PC-3 (cell line): ENCODE measurements at regions not wholly inside any gene's neighbourhood (a gene's known extent, or its start where the extent isn't known, plus 50 kb on each side); places are given as distances from the start of the nearest gene placed in this dataset.
"Not testable (repeated sequence)": the region's sequence is repeated elsewhere in the genome, so short reads cannot be mapped to it uniquely, and the experiment has no call there.

Experiments used
- ATAC-seq: fragments of 200-7000 bp; cut with Tn5 transposase; 2 replicates; pipeline ENCODE4 v1.9.1; 2020; ENCODE audit warnings: mild to moderate bottlenecking, moderate library complexity
- BruUV-seq: library from RNA; stranded (reverse); fragments of 400-500 nt; replicated peaks from 2 replicates; lab custom pipeline; 2021; lab: Mats Ljungman, UMichigan
- CTCF ChIA-PET: fragments of 300-600 bp; sonication (Branson Sonifier 250); formaldehyde crosslinking; loops from one replicate; lab custom pipeline; 2022; ENCODE audit warnings: antibody characterized with exemption; lab: Charles Lee
- POLR2A ChIA-PET: fragments of 300-600 bp; sonication (Branson Sonifier 250); formaldehyde crosslinking; loops from one replicate; lab custom pipeline; 2022; ENCODE audit warnings: antibody characterized with exemption; ENCODE audit not compliant: unreplicated experiment; lab: Charles Lee
- DNase-seq: peaks from one replicate; pipeline ENCODE4 v3.0.0-alpha.2; 2015
- H2AFZ ChIP-seq: fragments of 300-600 bp; sonication (generic); 2 replicates; pipeline ENCODE4 v1.6.0; 2016; ENCODE audit warnings: antibody characterized with exemption, low read length
- H3F3A ChIP-seq: fragments of 300-600 bp; sonication (generic); one replicate; pipeline ENCODE4 v1.6.0; 2017; ENCODE audit warnings: antibody characterized with exemption, low read length, control low read depth, mild to moderate bottlenecking; ENCODE audit not compliant: unreplicated experiment
- H3K27ac ChIP-seq: fragments of 300-600 bp; sonication (generic); 2 replicates; pipeline ENCODE4 v1.5.1; 2016; ENCODE audit warnings: mild to moderate bottlenecking, low read length
- H3K27me3 ChIP-seq: fragments of 300-600 bp; sonication (generic); 2 replicates; pipeline ENCODE4 v1.6.1; 2016; ENCODE audit warnings: low read length, mixed read lengths
- H3K36me3 ChIP-seq: fragments of 300-600 bp; sonication (generic); 2 replicates; pipeline ENCODE4 v1.6.1; 2016; ENCODE audit warnings: low read depth, mixed run types, low read length, mixed read lengths
- H3K4me1 ChIP-seq: fragments of 300-600 bp; sonication (generic); 2 replicates; pipeline ENCODE4 v1.5.1; 2016; ENCODE audit warnings: low read length; ENCODE audit not compliant: insufficient read depth
- H3K4me2 ChIP-seq: fragments of 300-600 bp; sonication (generic); 2 replicates; pipeline ENCODE4 v1.6.0; 2016; ENCODE audit warnings: low read length
- H3K4me3 ChIP-seq: fragments of 300-600 bp; sonication (generic); 2 replicates; pipeline ENCODE4 v1.5.1; 2016; ENCODE audit warnings: mild to moderate bottlenecking, low read length, mixed read lengths
- H3K79me2 ChIP-seq: fragments of 300-600 bp; sonication (generic); 2 replicates; pipeline ENCODE4 v1.6.1; 2017; ENCODE audit warnings: low read length, mixed read lengths
- H3K9ac ChIP-seq: fragments of 300-600 bp; sonication (generic); 2 replicates; pipeline ENCODE4 v1.6.0; 2016; ENCODE audit warnings: mild to moderate bottlenecking, low read length
- H3K9me2 ChIP-seq: fragments of 300-600 bp; sonication (generic); replicated peaks from 2 replicates; pipeline ENCODE4 v1.6.1; 2016; ENCODE audit warnings: mixed run types, low read length, mixed read lengths
- H3K9me3 ChIP-seq: fragments of 300-600 bp; sonication (generic); 2 replicates; pipeline ENCODE4 v1.6.1; 2016; ENCODE audit warnings: low read length, mixed read lengths
- H4K20me1 ChIP-seq: fragments of 300-600 bp; sonication (generic); 2 replicates; pipeline ENCODE4 v1.6.1; 2016; ENCODE audit warnings: low read length, mixed read lengths
- EZH2 ChIP-seq: fragments of 300-600 bp; sonication (generic); IDR thresholded peaks from one replicate; pipeline ENCODE4 v1.6.1; 2017; ENCODE audit warnings: antibody characterized with exemption, mild to moderate bottlenecking, low read length; ENCODE audit not compliant: unreplicated experiment
- EZH2phosphoT487 ChIP-seq: fragments of 300-600 bp; sonication (generic); IDR thresholded peaks from 2 replicates; pipeline ENCODE4 v1.6.1; 2018; ENCODE audit warnings: mild to moderate bottlenecking, antibody characterized with exemption, low read length, borderline replicate concordance
- intact Hi-C: fragments of 100-400 bp; cut with micrococcal nuclease; formaldehyde crosslinking; loops from 2 replicates; pipeline ENCODE4 v1.9.0; 2023
- TF ChIP-seq, protein P1 (sequence below): fragments of 300-600 bp; sonication (generic); conservative IDR thresholded peaks from 2 replicates; pipeline ENCODE4 v1.5.1; 2017; ENCODE audit warnings: antibody characterized with exemption, low read depth, mild to moderate bottlenecking, low read length

DNA sequence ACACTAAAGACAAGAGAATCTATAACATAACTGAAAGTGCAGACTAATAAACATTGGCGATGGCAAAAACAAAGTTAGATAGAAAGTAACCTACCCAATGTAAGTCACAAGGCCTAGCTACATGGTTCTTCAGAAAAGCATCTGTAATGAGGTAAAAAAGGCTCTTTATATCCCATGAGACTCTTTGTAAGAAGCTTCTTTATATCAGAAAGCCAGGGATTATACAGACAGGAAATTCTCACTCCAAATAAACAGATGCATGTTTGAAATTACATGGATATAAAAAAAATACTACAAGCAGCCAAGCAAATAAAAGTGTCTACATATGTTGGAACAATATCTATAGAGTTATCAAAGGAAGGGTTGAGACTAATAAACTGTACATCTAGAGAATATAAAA is 284.9 kb upstream of the NRSN1 start:
- no peak overlapping the region for H3K9ac ChIP-seq
- ChIA-PET CTCF (no interaction called here), POLR2A (no interaction called here)
- H3K79me2 ChIP-seq, result no peaks in the 10 kb centered on the region
- no peak overlapping the region for H2AFZ ChIP-seq
- no peak overlapping the region for H3K27ac ChIP-seq
- DNase-seq (no peak), ATAC-seq (no peak)
- H4K20me1 ChIP-seq, result no peaks in the 10 kb centered on the region
- no peak overlapping the region for H3K4me2 ChIP-seq
- no TSS peak for BruUV-seq
- no peaks in the 10 kb centered on the region for H3F3A ChIP-seq
- no peaks in the 10 kb centered on the region for H3K4me1 ChIP-seq
- intact Hi-C loops, result no loop called here
- peaks cover 9% of the 10 kb centered on the region; the same call in 1 of the 2 replicates for H3K27me3 ChIP-seq
- no peaks in the 10 kb centered on the region for H3K9me3 ChIP-seq
- H3K4me3 ChIP-seq, result no peak overlapping the region
- no peaks in the 10 kb centered on the region for H3K36me3 ChIP-seq
- TF ChIP-seq EZH2 (no peak), EZH2phosphoT487 (no peak)
- TF ChIP-seq, protein P1, sequence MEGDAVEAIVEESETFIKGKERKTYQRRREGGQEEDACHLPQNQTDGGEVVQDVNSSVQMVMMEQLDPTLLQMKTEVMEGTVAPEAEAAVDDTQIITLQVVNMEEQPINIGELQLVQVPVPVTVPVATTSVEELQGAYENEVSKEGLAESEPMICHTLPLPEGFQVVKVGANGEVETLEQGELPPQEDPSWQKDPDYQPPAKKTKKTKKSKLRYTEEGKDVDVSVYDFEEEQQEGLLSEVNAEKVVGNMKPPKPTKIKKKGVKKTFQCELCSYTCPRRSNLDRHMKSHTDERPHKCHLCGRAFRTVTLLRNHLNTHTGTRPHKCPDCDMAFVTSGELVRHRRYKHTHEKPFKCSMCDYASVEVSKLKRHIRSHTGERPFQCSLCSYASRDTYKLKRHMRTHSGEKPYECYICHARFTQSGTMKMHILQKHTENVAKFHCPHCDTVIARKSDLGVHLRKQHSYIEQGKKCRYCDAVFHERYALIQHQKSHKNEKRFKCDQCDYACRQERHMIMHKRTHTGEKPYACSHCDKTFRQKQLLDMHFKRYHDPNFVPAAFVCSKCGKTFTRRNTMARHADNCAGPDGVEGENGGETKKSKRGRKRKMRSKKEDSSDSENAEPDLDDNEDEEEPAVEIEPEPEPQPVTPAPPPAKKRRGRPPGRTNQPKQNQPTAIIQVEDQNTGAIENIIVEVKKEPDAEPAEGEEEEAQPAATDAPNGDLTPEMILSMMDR, result no peak
- no peaks in the 10 kb centered on the region for H3K9me2 ChIP-seq

DNA sequence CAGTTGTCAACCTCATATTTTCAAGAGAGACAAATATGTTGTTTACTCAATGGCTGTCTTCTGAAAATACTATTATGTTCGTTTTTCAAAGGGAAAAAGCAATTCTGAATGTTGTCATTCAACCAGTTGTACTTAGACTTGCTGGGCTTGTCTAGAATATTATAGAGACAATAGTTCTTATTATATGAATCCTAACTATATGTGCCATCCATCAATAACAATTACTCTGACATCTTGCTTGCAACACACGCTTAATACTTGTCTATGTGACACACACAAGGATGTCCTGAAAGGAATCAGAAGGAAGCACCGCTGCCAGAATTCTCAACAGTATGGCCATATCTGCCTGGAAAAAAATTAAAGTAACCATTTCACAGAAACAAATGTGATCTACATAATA is 283.3 kb upstream of the NRSN1 start:
- Histone ChIP-seq H3K4me3 (no peak overlapping the region), H3K9me3 (no peaks in the 10 kb centered on the region), H3K27ac (no peak overlapping the region), H3K36me3 (no peaks in the 10 kb centered on the region), H3F3A (no peaks in the 10 kb centered on the region), H3K4me1 (no peaks in the 10 kb centered on the region), H2AFZ (no peak overlapping the region), H3K9me2 (no peaks in the 10 kb centered on the region), H3K4me2 (no peak overlapping the region), H3K9ac (no peak overlapping the region), H3K79me2 (no peaks in the 10 kb centered on the region), H4K20me1 (no peaks in the 10 kb centered on the region), H3K27me3 (peaks cover 9% of the 10 kb centered on the region; the same call in 1 of the 2 replicates)
- no peak for DNase-seq
- no TSS peak for BruUV-seq
- CTCF ChIA-PET, result no interaction called here
- no peak for ATAC-seq
- POLR2A ChIA-PET, result no interaction called here
- intact Hi-C loops, result no loop called here
- TF ChIP-seq EZH2 (no peak), EZH2phosphoT487 (no peak)
- TF ChIP-seq, protein P1, result no peak

DNA sequence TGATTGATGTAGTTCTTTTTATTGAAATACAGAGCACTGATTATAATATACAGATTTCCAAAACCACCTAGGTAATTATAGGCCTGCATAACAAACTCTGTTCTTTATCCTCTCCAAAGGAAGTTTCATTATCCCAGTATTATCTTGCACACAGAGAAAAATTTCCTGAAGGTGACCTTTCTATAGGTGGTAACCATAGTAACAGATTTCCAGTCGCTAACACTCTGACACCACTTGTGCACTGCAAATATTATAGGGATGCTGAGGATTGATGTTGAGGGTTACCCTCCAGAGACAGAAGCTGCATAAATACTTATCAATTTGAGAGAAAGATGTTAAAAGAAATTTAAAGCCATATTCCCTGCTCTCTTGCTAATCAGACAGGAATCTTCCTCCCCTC is 274.5 kb upstream of the NRSN1 start:
- intact Hi-C loops, result no loop called here
- H3K9me2 ChIP-seq, result no peaks in the 10 kb centered on the region
- H3K36me3 ChIP-seq, result no peaks in the 10 kb centered on the region
- H3K27me3 ChIP-seq, result peaks cover 5% of the 10 kb centered on the region; the same call in 1 of the 2 replicates
- no peaks in the 10 kb centered on the region for H3K4me1 ChIP-seq
- no peak overlapping the region for H3K27ac ChIP-seq
- CTCF ChIA-PET, result no interaction called here
- ATAC-seq, result no peak
- no peaks in the 10 kb centered on the region for H3K9me3 ChIP-seq
- H2AFZ ChIP-seq, result no peak overlapping the region
- POLR2A ChIA-PET, result no interaction called here
- no peaks in the 10 kb centered on the region for H3K79me2 ChIP-seq
- no peak overlapping the region for H3K9ac ChIP-seq
- no peak overlapping the region for H3K4me3 ChIP-seq
- DNase-seq, result no peak
- H4K20me1 ChIP-seq, result no peaks in the 10 kb centered on the region
- TF ChIP-seq EZH2phosphoT487, result no peak
- TF ChIP-seq, protein P1, result no peak
- TF ChIP-seq EZH2, result no peak
- no peak overlapping the region for H3K4me2 ChIP-seq
- no peaks in the 10 kb centered on the region for H3F3A ChIP-seq
- no TSS peak for BruUV-seq

DNA sequence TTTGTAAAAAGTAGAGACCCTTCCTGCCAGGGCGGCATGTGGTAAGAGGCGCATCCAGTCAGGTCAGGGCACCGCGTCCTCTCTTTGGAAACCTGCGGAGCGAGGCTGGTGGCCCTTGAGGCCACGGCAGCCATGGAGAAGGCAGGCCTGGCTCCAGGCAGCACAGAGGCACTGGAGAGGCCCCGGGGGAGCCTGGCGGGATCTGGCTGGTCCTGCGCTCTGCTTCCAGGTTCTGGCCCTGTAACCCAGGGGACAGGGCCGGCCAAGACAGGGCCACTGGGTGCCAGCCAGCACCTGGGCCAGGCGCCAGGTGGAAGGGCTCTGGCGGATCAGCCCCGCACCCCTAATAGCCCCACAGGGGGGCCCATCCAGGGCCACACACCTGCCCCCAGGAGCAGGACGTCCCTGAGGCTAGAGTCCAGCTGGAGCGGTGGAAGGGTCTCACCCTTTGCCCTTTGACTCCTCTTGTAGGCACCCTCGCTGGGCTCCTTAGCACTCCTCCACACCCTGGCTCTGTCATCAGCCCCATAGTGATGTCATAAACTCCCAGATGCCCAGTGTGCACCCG is 272.4 kb upstream of the NRSN1 start:
- H3K4me1 ChIP-seq, H3K36me3 ChIP-seq, H3K9me2 ChIP-seq, BruUV-seq, H4K20me1 ChIP-seq, ATAC-seq, H3K9ac ChIP-seq, CTCF ChIA-PET, POLR2A ChIA-PET, H3K4me3 ChIP-seq, H3K9me3 ChIP-seq, H3K79me2 ChIP-seq, H3F3A ChIP-seq, H2AFZ ChIP-seq, H3K27ac ChIP-seq, DNase-seq, H3K27me3 ChIP-seq, intact Hi-C loops, H3K4me2 ChIP-seq: not testable (repeated sequence)
